ENCODE measurements at regions not wholly inside any gene's neighbourhood (a gene's known extent, or its start where the extent isn't known, plus 50 kb on each side); places are given as distances from the start of the nearest gene placed in this dataset.

GRCh38 chr1:87230501-87230900 is 98.2 kb upstream of the LMO4 start:
- no peaks in the 10 kb centered on the region for H3K36me3 ChIP-seq
- H3K27ac ChIP-seq = no peak overlapping the region
- ATAC-seq = no peak
- no peak for TF ChIP-seq CTCF (IDR thresholded peaks at IDR 0.05)
- H3K9me3 ChIP-seq = no peaks in the 10 kb centered on the region
- H3K4me1 ChIP-seq = peaks cover 7% of the 10 kb centered on the region
- intact Hi-C loops (cut with DNase I) = no loop called here
- no peak for DNase-seq
- H3K27me3 ChIP-seq (ENCODE audit: low read depth) = no peaks in the 10 kb centered on the region
- H3K4me3 ChIP-seq = no peak overlapping the region

GRCh38 chr1:87231703-87232367 is 96.8 kb upstream of the LMO4 start:
- H3K27me3 ChIP-seq (ENCODE audit: low read depth) = no peaks in the 10 kb centered on the region
- no peak overlapping the region for H3K4me3 ChIP-seq
- H3K9me3 ChIP-seq = no peaks in the 10 kb centered on the region
- no peaks in the 10 kb centered on the region for H3K4me1 ChIP-seq
- TF ChIP-seq CTCF (IDR thresholded peaks at IDR 0.05) = no peak
- no peaks in the 10 kb centered on the region for H3K36me3 ChIP-seq
- DNase-seq (no peak), ATAC-seq (no peak)
- intact Hi-C loops (cut with DNase I) = no loop called here
- no peak overlapping the region for H3K27ac ChIP-seq

GRCh38 chr1:87236585-87236984 is 92.1 kb upstream of the LMO4 start:
- no peaks in the 10 kb centered on the region for H3K36me3 ChIP-seq
- H3K27ac ChIP-seq = no peak overlapping the region
- no peak for TF ChIP-seq CTCF (IDR thresholded peaks at IDR 0.05)
- intact Hi-C loops (cut with DNase I) = no loop called here
- peaks cover 4% of the 10 kb centered on the region for H3K27me3 ChIP-seq (ENCODE audit: low read depth)
- no peaks in the 10 kb centered on the region for H3K4me1 ChIP-seq
- ATAC-seq = no peak
- no peak for DNase-seq
- H3K4me3 ChIP-seq = no peak overlapping the region
- no peaks in the 10 kb centered on the region for H3K9me3 ChIP-seq

GRCh38 chr1:87239997-87240605 is 88.6 kb upstream of the LMO4 start:
- ATAC-seq (no peak), DNase-seq (no peak)
- no peaks in the 10 kb centered on the region for H3K4me1 ChIP-seq
- peaks cover 4% of the 10 kb centered on the region for H3K27me3 ChIP-seq (ENCODE audit: low read depth)
- no peak overlapping the region for H3K4me3 ChIP-seq
- no peaks in the 10 kb centered on the region for H3K9me3 ChIP-seq
- no peaks in the 10 kb centered on the region for H3K36me3 ChIP-seq
- no peak overlapping the region for H3K27ac ChIP-seq
- intact Hi-C loops (cut with DNase I) = no loop called here
- TF ChIP-seq CTCF (IDR thresholded peaks at IDR 0.05) = no peak

DNA sequence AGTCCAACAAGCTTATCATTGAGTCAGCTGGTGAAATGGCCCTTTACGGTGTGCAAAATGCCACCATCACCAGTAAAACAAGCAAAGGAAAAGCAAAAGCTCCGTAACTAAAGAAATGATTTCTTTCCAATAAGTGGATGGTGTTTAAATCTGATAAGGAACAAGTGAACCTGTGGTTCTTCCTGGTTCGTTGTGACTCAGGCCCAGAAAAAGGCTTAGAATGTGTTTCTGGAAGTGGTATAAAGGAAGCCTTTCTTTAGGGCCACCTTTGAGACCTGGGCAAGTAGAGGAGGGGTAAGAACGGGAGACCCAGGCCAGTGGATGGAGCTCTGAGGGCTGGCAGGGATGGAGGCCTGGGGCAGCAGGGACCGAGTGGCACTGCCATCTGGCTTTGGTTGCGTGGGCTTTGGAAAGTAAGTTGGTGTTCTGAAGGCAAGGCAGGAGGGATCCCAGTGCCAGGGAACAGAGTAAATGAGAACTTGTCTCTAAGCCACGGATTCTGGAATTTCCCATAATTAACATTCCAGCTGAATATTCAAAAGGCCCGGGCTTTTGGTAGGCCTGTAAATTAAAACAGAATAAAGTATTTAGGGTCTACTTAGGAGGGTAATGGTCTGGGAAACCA is 87.9 kb upstream of the LMO4 start:
- ATAC-seq = no peak
- Histone ChIP-seq H3K4me1 (no peaks in the 10 kb centered on the region), H3K27ac (no peak overlapping the region), H3K4me3 (no peak overlapping the region), H3K27me3 (ENCODE audit: low read depth) (peaks cover 4% of the 10 kb centered on the region), H3K36me3 (no peaks in the 10 kb centered on the region), H3K9me3 (no peaks in the 10 kb centered on the region)
- no peak for TF ChIP-seq CTCF (IDR thresholded peaks at IDR 0.05)
- no peak for DNase-seq
- intact Hi-C loops (cut with DNase I) = no loop called here
